HG02642 (cell line): ENCODE measurements at regions not wholly inside any gene's neighbourhood (a gene's known extent, or its start where the extent isn't known, plus 50 kb on each side); places are given as distances from the start of the nearest gene placed in this dataset.
"Not testable (repeated sequence)": the region's sequence is repeated elsewhere in the genome, so short reads cannot be mapped to it uniquely, and the experiment has no call there.

ENCODE experiments used
- ATAC-seq: cut with Tn5 transposase; IDR thresholded peaks from one replicate; pipeline ENCODE4 v1.9.1; 2021; ENCODE audit warnings: mild to moderate bottlenecking; ENCODE audit not compliant: unreplicated experiment, poor library complexity

DNA sequence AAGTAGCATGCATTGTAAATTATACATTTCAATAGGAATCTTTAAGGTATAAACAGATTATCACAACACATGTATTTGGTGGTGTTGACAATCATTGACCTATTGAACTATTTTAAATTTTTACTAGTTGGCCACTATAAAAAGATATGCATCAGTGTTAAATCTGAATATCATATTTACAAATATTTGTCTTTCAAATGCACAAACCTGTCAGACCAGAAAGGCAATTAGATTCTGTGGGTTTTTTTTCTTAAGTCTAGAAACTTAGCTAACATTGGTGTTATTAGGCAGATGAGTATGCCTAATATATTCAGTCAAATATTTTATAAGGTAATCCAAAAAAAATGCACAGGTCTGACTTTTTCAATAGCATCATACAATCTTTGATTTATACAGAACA lies 241.4 kb upstream of the DGKB start:
- no peak for ATAC-seq

DNA sequence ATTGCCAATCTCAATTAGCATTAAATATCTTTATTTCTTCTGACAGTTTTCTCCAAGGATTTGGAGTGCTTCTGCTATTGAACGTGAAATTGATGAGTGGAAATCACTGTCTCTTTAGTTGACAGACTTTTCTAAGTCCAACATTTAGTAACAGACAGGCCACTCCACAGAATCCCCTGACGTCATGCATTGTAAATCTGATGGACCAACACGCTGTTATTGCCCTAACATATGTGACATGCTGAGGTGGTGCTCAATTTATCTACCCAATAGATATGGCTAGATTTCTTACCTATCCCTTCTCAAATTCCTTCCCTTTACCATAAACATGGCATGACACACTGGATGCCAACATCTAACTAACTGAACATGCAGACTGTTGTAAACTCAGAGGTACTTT lies 240.6 kb upstream of the DGKB start:
- ATAC-seq = no peak

DNA sequence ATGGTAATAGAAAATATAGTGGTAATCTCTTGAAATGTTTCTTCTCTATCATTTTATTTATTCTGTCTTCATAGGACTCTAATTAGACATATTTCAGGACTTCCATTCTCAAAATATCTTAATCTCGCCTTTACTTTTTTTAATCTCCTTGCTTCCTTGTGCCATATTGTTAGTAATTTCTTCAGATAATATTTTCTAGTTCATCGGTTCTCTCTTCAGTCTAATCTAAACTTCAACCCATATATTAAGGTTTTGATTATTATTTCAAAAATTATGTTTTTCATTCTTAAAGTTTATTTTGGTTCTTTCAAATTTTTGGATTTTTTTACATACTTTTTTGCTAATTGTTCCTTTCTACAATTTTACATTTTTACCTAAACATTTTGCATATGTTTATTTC lies 237.9 kb upstream of the DGKB start:
- no peak for ATAC-seq

DNA sequence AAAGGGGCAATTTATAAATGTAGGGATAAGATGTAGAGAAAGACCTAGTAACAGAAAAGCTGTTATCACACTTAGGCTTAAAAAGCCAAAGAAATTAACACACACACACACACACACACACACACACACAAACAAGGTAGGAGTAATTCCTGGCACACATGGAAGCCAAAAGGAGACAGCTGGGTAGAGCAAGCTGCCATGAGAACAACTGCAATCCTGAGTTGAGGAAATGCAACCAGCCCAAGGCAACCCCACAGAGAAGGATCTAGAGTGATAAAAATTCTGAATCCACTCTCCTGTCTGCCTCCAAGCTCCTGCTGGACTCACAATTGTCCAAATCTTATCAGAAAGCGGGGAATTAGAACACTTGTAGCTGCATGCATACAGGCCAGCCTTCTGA lies 229.1 kb upstream of the DGKB start:
- ATAC-seq = no peak

DNA sequence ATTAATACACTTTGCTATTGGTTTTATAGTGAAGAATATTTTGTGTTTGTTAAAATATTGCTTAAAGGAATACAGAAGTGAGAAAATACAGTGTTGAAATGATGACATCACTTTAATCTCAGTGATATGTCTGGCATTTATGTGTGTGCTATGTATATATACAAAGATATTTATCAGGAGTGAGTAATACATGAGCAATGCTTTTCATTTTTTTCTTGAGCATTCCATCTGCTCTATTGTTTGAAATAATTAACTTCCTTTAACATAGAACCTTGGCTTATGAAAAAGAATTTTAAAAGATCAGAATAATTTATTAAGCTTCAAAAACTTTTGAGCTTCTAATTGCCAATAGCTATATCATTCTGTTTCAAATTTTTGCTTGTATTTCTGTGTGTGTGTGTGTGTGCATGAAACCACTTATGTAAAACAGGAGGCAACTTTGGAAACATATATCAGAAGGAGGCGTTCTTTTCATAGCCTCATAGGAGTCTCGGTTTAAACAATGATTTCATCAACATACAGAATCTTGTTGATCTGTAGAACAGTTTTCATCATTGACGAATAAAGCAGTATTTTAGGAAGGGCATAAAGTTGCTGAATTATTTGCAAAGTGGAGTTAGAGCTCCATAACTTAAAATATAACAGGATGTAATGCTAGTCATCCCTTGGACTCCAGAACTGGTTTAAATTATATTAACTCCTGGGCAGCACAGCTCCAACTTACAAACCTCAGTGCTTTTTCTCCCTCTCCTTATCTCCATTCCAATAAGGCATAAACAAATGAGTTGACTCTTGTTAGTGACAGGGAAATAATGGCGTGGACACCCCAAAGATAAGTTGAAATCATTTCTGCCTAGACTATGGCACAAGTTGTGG lies 228.4 kb upstream of the DGKB start:
- ATAC-seq = no peak

DNA sequence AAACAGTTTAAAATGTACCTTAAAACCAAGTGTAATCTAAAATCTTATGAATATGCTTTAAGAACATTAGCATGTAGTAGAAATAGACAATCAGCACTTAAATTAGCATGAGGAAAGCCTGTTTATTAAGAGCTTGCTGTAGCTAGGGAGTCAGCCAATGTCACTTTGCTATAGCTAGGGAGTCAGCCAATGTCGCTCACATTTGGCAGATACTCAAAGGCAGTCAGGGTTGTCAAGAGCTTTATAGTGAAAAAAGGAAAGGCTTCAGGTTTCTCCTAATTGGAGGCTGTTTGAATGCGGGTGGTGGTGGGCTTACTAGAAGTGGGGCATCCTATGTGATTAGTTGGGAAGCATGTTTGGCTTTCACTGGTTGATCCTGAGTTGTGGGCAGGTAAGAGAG lies 226.2 kb upstream of the DGKB start:
- no peak for ATAC-seq

DNA sequence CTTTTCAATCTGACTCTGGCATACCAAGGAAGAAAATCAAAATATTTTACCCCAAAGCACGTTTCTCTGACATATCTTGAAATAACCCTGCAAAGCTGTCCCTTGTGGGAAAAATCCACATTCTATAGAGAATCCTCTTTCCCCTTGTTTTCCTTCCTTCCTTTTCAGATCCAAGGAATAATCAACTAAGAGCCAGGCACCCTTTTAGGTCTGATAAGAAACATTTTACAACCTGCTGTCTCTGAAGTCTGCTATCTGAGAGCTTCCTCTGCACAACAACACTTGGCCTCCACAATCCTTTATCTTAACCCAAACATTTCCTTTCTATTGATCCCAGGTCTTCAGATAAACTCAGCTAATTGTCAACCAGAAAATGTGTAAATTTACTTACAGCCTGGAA lies 224.1 kb upstream of the DGKB start:
- not testable (repeated sequence) for ATAC-seq

DNA sequence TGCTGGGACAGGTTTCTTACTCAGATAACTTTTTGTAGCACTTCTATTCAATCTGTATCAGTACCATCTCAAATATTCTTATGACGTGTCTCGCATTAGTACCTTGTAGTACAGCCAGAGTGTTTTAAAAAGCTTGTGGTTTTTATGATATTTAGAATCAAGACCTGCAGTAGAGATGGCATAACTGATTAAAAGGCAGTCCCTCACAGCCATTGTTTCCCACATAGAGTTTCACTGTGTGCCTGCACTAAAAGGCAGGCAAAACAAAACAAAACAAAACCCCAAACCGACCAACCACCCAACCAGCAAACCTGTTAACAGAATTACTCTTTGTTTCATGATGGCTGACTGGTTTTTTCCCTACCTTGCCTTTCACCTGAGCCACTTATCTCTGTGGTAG lies 221.3 kb upstream of the DGKB start:
- ATAC-seq = no peak

DNA sequence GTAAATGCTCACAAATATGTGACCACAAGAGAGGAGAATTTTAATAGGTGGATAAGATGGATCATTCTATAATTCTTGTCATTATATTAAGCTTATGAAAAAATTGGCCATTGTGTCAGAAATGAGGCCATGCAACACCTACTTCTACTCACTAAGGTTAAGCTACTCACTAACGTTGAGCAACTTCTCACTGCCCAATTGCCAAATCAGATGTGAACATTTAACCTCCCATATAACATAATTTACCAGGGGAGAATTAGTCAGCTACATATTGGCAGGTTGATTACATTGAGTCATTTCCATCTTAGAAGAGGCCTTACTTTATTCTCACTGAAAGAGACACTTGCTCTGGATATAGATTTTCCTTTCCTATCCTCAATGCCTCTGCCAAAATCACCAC lies 211.2 kb upstream of the DGKB start:
- ATAC-seq = no peak

DNA sequence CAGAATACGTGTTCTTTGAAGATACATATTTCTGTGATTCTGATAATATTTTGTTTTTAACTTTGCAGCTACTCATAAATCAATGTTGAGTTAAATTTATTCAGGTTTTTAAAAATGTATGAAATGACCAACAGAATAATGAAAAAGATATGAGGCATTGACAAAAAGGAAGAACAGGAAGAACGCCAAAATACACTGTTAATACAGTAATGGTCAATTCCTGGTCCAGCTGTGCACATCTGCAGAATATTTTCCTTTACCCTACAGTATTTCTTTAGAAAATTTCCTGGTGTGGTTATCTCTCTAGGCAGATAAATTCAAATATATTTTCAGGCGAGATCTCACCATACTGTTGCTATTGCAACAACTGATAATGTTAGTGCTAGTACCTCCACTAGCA lies 203.2 kb upstream of the DGKB start:
- no peak for ATAC-seq

DNA sequence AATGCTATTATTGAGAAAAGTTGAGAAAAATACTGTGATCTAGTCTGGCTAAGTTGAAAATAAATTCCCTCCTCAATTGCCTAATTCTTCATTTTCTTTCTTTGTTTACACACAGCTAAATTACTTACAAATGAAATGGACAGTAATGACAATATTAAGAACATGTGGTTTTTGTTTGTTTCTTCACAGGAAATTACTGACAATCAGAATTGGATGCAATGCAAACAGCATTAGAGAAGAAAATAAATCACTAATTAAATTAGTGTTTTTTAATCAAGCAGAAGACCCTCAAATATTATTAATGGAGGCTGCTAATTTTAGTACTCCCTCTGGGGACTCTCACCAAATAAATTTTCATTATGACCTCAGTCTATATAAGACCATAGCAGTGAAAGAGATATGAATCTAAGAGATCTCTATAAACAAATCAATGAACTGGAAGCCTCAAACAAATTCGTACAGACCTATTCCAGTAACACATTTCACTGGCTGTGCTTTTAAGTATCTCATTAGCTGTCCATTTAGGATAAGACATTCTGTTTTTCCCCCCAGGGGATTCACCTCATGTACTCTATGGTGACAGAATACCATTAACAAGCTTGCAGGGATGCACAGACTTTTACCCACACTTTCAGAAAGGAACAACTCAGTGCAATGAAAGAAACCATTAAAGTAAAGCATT lies 202.0 kb upstream of the DGKB start:
- ATAC-seq = no peak

DNA sequence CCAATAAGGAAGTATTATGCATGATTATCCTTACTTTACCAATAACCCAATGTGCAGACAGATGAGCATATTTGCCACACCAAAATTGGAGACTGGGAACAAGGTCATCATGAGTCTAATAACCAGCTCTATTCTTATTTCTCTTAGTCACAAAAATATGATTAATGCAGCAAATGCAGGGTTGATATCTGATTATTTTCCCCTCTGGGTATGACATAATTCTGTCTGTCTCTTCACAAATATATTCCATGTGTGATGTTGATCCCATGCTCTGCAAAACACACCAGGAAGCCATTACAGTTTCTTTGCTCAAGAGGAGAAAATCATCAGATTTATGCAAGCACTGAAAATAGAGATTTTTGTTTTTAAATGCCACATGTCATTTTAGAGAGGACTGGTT lies 196.5 kb upstream of the DGKB start:
- no peak for ATAC-seq

DNA sequence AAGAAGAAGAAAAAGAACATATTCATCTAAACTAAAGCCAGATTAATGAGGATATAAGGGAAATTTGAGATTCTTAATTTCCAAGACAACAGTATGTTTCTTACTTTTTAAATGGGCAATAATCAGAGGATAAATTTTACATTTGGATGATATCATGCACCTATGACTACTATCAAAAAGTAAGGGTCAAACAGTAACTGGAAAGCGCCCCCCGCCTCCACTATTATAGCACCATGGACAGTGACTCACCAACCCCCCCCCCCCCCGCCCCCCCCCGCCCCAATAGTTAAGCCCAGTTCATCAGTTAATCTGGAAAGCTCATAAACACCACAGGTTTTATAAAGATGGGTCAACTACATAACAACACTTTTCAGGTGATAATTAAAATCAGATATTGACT lies 194.3 kb upstream of the DGKB start:
- ATAC-seq = no peak

DNA sequence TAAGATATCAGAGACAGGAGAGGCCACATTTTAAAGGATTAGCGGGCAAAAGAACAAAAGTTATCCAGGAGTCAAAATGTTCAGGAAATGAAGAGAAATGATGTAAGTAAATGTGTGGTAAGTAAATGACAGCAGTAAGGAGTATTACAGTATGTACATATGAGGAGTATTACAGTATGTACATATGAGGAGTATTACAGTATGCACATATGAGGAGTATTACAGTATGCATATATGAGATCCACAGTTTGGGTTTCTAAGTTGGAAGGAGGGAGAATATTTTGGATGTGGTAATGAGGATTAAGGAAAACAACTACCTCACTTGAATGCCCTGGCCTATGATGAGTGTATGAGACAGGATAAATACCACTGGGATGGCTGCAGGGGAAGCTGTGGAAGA lies 192.4 kb upstream of the DGKB start:
- no peak for ATAC-seq

DNA sequence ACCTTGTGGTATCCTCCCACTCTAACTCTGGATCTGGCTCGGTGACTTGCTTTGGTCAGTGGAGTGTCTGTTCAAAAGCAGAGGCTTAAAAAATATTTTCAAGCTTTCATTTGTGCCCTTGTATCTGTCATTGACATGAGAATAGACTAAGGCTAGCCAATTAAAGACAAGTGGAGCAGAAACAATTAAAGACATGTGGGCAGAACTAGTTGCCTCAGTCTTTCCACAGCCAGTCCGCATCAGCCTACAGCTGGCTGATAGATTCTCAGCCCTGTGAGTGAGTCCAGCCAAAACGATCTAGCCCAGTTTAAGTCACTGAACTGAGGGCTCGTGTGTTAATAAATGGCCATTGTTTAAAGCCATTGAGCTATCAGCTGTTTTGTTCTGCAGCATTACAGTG lies 185.2 kb upstream of the DGKB start:
- no peak for ATAC-seq

DNA sequence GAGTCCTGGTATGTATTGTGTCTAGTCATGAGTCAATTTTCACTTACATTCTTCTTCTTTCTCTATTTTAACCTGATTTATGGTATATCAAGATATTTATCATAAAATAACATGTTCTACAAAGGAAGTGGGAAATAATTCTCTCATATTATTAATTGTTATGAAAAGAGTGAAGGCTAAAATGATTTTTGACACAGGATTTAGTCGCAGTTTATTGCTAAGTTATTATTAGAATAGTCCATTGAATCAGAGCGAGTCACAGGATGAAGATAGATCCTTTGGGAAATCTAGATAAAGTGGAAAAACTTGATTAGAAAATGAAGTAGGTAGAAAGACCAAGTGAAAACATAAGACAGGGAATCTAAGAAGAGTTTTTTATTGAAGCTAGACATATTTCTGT lies 184.3 kb upstream of the DGKB start:
- no peak for ATAC-seq

DNA sequence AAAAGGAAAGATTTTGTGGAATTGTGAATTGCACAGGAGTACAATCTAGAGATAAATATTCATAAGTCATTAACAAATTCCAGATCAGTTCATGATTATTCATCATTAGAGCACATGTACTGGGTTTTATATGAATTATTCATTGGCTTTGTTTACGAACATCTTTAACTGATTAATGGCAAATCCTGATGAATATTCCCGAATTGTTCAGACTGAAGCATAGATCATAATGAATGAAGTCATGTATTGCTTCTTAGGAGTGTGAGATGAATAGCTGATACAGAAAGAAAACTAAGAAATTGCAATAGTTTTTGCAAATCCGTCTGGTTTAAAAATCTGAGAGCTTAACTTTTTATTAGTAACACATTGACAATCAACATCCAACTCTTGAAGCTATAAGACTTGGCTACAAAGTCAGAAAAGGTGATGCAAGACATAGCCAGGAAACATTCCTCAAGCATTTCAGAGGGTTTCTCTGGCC lies 183.6 kb upstream of the DGKB start:
- no peak for ATAC-seq

DNA sequence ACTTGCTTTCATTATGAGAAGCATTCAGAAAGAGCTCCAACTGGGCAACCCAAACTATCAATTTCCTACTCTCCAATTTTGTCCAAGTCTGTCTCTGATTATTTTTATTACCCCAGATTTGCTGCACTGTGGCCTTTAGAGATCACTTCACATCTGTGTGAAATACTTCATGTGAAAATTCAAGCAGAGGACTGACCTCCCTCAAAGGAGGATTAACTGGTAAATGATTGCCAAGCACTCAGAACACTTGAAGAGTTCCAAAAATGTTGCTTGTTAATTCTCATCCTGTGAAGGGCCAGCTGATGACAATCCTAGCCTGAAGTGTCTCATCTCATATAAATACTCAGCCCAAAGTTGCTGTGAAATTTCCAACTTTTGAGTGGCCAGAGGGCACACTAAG lies 182.8 kb upstream of the DGKB start:
- ATAC-seq = no peak

DNA sequence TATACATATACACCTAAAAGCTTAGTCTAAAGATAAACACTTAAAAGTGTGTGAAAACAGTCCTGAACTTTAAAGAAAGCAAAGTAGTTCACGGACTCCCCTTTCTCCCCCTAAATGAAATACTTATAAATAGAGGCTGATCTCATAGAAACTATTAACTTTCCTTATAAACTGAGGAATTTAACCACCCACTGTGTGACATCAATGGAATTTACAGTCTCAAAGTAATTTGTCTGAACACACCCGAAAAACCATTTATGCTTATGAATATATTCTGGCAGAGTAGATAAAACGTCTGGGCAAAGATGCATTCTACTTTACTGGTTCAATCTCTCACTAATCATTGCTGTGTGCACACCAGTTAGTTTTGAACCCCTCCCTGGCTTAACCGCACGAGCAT lies 181.8 kb upstream of the DGKB start:
- no peak for ATAC-seq

DNA sequence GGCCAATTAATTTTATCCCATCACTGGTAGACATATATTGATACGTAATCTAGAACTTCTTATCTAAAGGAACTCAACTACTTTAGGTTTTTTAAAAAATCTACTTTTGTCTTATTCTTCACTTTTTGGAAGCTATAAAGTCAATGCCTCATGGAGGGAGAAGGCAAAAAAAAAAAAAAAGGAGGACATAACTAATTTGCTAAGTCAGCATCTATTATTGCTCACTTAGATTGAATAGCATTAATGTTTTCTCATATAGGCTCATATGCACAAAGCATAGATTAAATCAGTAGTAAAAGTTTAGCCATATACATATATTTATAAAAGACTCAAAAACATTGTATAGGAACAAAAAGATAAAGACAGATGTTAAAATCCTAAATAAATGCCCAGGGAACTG lies 179.3 kb upstream of the DGKB start:
- ATAC-seq = no peak

DNA sequence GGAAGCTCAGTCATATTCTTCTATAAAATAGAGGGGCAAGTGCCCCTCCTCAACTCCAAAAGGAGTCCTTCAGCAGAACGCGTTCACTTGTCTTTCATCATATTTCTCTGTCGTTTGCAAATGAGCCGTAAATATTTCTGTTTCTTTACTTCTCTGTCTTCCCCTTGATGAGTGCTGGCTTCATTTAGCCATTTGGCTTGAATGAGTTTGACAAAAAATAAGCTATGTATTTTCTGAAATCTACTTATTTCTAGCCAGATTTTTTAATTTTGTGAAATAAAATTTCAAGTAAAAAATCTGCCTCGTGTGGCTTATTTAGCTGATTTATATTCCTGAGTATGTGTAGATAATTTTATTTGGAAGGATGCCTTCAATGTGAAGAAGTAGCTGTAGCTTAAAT lies 170.8 kb upstream of the DGKB start:
- no peak for ATAC-seq

DNA sequence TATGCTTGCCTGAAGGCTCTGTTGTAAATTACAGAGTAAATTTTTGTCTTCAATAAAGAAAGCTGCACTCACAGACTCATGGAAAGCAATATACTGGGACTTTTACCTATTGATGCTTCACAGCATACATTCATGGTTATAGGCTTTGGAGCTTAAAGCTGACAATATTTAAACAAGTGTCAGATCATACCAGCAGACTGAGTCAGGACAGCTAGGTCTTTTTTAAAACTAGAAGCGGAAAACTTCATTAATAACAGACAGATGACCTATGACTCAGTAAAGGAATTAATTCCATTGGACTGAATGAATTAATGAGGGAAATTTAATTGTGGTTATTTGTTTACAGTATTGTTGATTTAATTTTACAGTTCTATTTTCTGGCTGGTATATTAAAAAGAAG lies 165.8 kb upstream of the DGKB start:
- no peak for ATAC-seq
